ENCODE measurements at regions not wholly inside any gene's neighbourhood (a gene's known extent, or its start where the extent isn't known, plus 50 kb on each side); places are given as distances from the start of the nearest gene placed in this dataset.

GRCh38 chr5:4896328-4896727 is 243.8 kb upstream of the ADAMTS16 start:
- H3K4me1 Mint-ChIP-seq: no peaks in the 10 kb centered on the region
- H3K4me3 Mint-ChIP-seq: no peak overlapping the region
- H3K27ac Mint-ChIP-seq: no peak overlapping the region
- H3K36me3 Mint-ChIP-seq: no peaks in the 10 kb centered on the region
- no peak for DNase-seq (ENCODE audit: low spot score in 2 of 2, unreplicated experiment in 2 of 2)
- H3K27me3 Mint-ChIP-seq (ENCODE audit: low read depth): peaks cover 32% of the 10 kb centered on the region
- no peaks in the 10 kb centered on the region for H3K9me3 Mint-ChIP-seq
- TF ChIP-seq CTCF (IDR thresholded peaks at IDR 0.05; ENCODE audit: unreplicated experiment): no peak

GRCh38 chr5:4901305-4901811 is 238.8 kb upstream of the ADAMTS16 start:
- H3K4me1 Mint-ChIP-seq: peaks cover 5% of the 10 kb centered on the region
- H3K27me3 Mint-ChIP-seq (ENCODE audit: low read depth): peaks cover 48% of the 10 kb centered on the region
- TF ChIP-seq CTCF (IDR thresholded peaks at IDR 0.05; ENCODE audit: unreplicated experiment): no peak
- H3K27ac Mint-ChIP-seq: no peak overlapping the region
- no peak for DNase-seq (ENCODE audit: low spot score in 2 of 2, unreplicated experiment in 2 of 2)
- H3K9me3 Mint-ChIP-seq: no peaks in the 10 kb centered on the region
- H3K4me3 Mint-ChIP-seq: no peak overlapping the region
- H3K36me3 Mint-ChIP-seq: no peaks in the 10 kb centered on the region

- DNase-seq (ENCODE audit: low spot score in 2 of 2, unreplicated experiment in 2 of 2): no peak
- Mint-ChIP-seq H3K4me1 (peaks cover 11% of the 10 kb centered on the region), H3K9me3 (no peaks in the 10 kb centered on the region), H3K4me3 (no peak overlapping the region), H3K36me3 (no peaks in the 10 kb centered on the region), H3K27ac (no peak overlapping the region), H3K27me3 (ENCODE audit: low read depth) (peaks cover 44% of the 10 kb centered on the region)
- no peak for TF ChIP-seq CTCF (IDR thresholded peaks at IDR 0.05; ENCODE audit: unreplicated experiment)
Observed at GRCh38 chr5:4901924-4902323, 238.2 kb upstream of the ADAMTS16 start.

- H3K4me1 Mint-ChIP-seq: peaks cover 20% of the 10 kb centered on the region
- H3K9me3 Mint-ChIP-seq: no peaks in the 10 kb centered on the region
- H3K27me3 Mint-ChIP-seq (ENCODE audit: low read depth): peaks cover 57% of the 10 kb centered on the region
- no peak overlapping the region for H3K27ac Mint-ChIP-seq
- no peaks in the 10 kb centered on the region for H3K36me3 Mint-ChIP-seq
- peak; percentile 26 for TF ChIP-seq CTCF (IDR thresholded peaks at IDR 0.05; ENCODE audit: unreplicated experiment)
- no peak for DNase-seq (ENCODE audit: low spot score in 2 of 2, unreplicated experiment in 2 of 2)
- no peak overlapping the region for H3K4me3 Mint-ChIP-seq
Observed at GRCh38 chr5:4905674-4906520, 234.2 kb upstream of the ADAMTS16 start.

GRCh38 chr5:4906786-4907185 is 233.3 kb upstream of the ADAMTS16 start:
- peaks cover 58% of the 10 kb centered on the region for H3K27me3 Mint-ChIP-seq (ENCODE audit: low read depth)
- no peaks in the 10 kb centered on the region for H3K9me3 Mint-ChIP-seq

More at GRCh38 chr5:4906786-4907185, 233.3 kb upstream of the ADAMTS16 start:
- DNase-seq (ENCODE audit: low spot score in 2 of 2, unreplicated experiment in 2 of 2): no peak
- no peaks in the 10 kb centered on the region for H3K36me3 Mint-ChIP-seq
- H3K4me1 Mint-ChIP-seq: peaks cover 20% of the 10 kb centered on the region
- TF ChIP-seq CTCF (IDR thresholded peaks at IDR 0.05; ENCODE audit: unreplicated experiment): no peak
- no peak overlapping the region for H3K27ac Mint-ChIP-seq
- no peak overlapping the region for H3K4me3 Mint-ChIP-seq
